Thymus (tissue), 11 donors: ENCODE measurements at regions not wholly inside any gene's neighbourhood (a gene's known extent, or its start where the extent isn't known, plus 50 kb on each side); places are given as distances from the start of the nearest gene placed in this dataset.

Source experiments
- DNase-seq, 9 donors: peaks; one replicate each; pipeline ENCODE4 v3.0.0-alpha.2; 2013; ENCODE audit warnings: low spot score in 9 of 9, low read depth in 6 of 9, missing footprints in 1 of 9
- H3K27ac ChIP-seq, 2 donors: one replicate each; pipeline ENCODE4 v1.5.1; 2013; ENCODE audit warnings: control low read depth in 1 of 2, low read depth in 1 of 2, low read length in 1 of 2, mild to moderate bottlenecking in 1 of 2, moderate library complexity in 1 of 2
- H3K27me3 ChIP-seq, 2 donors: one replicate each; pipeline ENCODE4 v1.5.1; 2013; ENCODE audit warnings: low read length in 1 of 2; ENCODE audit not compliant: control insufficient read depth in 2 of 2, insufficient read depth in 1 of 2
- H3K36me3 ChIP-seq, 2 donors: one replicate each; pipeline ENCODE4 v1.5.1; 2013; ENCODE audit warnings: low read length in 1 of 2, mild to moderate bottlenecking in 1 of 2, moderate library complexity in 1 of 2; ENCODE audit not compliant: control insufficient read depth in 2 of 2, insufficient read depth in 2 of 2
- H3K4me1 ChIP-seq, 2 donors: one replicate each; pipeline ENCODE4 v1.5.1; 2013; ENCODE audit warnings: low read length in 2 of 2; ENCODE audit not compliant: control insufficient read depth in 2 of 2, insufficient read depth in 2 of 2
- H3K4me3 ChIP-seq, 2 donors: one replicate each; pipeline ENCODE4 v1.5.1; 2013; ENCODE audit warnings: low read length in 2 of 2, control low read depth in 1 of 2, mild to moderate bottlenecking in 1 of 2
- H3K9me3 ChIP-seq, 2 donors: one replicate each; pipeline ENCODE4 v1.5.1; 2013; ENCODE audit warnings: low read length in 1 of 2, mild to moderate bottlenecking in 1 of 2; ENCODE audit not compliant: control insufficient read depth in 2 of 2, insufficient read depth in 1 of 2
- WGBS: extraction: QIAGEN DNeasy Blood & Tissue Kit; methylation state at CpG from one replicate; pipeline ENCODE4 v1.1.7; 2013; 5-methylcytosine and 5-hydroxymethylcytosine counted together
- donor health status: healthy.

DNA sequence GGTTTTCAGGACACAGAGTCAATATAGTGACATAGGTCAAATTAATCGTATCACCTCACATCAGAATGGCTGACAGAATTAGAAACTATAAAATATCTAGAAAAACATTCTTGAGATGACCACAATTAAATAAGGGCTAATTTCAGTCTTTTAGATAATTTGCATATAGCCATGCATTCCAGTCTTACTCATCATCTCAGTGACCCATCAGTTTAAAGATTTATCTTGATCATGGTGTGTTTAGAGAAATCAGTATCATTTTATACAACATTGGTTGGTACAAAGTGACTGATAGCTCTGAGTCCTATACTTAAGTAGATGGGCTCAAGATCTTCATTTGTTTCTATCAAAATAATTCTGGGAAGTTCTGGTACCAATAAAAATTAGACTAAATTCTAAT lies 262.3 kb upstream of the SNX7 start:
- H3K27me3 ChIP-seq: no peaks in the 10 kb centered on the region
- no peak overlapping the region for H3K27ac ChIP-seq
- 95% methylated on average over 1 of the region's 1 CpG for WGBS
- no peak overlapping the region for H3K4me3 ChIP-seq
- no peaks in the 10 kb centered on the region for H3K9me3 ChIP-seq
- DNase-seq: no peak
- no peaks in the 10 kb centered on the region for H3K4me1 ChIP-seq
- no peaks in the 10 kb centered on the region for H3K36me3 ChIP-seq

DNA sequence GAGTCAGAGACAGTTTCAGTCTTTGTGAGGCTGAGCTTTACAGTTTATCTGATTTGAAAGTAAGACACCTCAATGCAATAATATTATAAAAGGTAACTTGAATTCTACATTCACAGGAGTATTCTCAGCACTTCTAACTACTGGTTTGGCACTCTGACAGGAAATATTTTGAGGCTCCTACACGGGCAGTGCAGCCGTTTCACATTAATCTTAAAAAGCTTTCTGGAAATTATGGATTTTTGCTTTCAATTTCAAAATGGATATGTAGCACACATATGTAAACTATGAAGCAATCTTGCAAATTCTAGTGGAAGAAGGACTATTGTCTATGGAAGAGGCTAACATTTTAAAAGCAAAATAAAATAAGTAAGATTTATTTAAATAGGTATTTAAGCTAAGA lies 262.9 kb upstream of the SNX7 start:
- no peak for DNase-seq
- Histone ChIP-seq H3K27me3 (no peaks in the 10 kb centered on the region), H3K27ac (no peak overlapping the region), H3K9me3 (no peaks in the 10 kb centered on the region), H3K4me1 (no peaks in the 10 kb centered on the region), H3K4me3 (no peak overlapping the region), H3K36me3 (no peaks in the 10 kb centered on the region)
- WGBS: 10% methylated on average over 2 of the region's 2 CpGs

DNA sequence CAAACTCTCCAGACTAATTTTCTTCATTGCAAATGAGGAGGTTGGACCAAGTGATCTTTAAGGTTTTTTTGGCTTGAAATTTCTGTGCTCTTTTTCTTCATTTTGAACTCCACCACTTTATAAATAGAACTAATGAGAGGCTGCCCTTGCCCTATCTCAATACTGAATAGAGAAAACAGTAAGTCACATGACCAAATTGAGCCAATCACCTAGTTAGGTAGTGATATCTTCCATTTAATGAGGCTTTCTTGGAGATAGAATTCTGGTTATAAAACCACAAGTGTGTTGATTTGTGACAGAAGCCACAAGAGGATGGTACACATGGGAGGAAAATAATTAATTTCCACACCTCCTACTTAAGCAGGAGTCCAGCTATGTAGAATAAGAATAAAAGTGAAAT lies 263.4 kb upstream of the SNX7 start:
- Histone ChIP-seq H3K36me3 (no peaks in the 10 kb centered on the region), H3K9me3 (no peaks in the 10 kb centered on the region), H3K4me1 (no peaks in the 10 kb centered on the region), H3K27me3 (no peaks in the 10 kb centered on the region), H3K4me3 (no peak overlapping the region), H3K27ac (no peak overlapping the region)
- no peak for DNase-seq

DNA sequence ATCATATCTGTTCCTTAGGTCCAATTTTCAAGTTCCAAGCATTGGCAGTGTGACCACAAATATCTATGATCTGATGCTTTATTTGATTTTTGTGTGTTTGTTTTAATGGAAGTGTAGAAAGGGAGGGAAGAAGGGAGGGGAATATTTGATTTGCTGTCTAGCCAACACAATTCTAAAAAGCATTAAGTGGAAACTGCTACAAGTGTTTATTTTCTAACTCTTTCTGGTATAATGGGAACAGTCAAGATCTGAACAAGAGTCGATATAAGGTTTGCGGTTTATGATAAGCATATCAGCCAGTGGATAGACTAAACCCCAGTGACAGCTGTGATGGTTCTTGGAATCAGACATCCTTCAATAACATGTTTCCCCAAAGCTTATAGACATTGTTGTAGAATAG lies 267.8 kb upstream of the SNX7 start:
- no peaks in the 10 kb centered on the region for H3K27me3 ChIP-seq
- H3K9me3 ChIP-seq: no peaks in the 10 kb centered on the region
- no peak for DNase-seq
- H3K4me1 ChIP-seq: no peaks in the 10 kb centered on the region
- H3K36me3 ChIP-seq: no peaks in the 10 kb centered on the region
- H3K4me3 ChIP-seq: no peak overlapping the region
- H3K27ac ChIP-seq: no peak overlapping the region
- WGBS: 99% methylated on average over 2 of the region's 2 CpGs

DNA sequence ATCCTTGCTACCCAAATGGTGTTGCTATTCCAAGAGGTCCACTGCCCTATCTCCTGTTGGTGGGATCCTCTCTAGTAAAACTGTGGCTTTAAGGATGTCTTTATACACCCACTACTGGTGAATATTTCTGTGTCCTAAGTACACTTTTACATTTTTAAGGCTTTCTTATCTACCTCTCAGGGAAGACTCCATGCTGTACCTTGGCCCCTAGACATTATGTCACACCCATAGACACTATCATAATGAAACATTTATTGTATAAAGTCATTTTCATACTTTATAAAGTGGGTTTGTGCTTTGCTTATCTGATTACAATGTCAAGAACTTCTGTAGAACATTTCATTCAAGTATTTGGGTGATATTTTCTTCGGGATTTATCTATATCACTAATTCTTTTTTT lies 270.3 kb upstream of the SNX7 start:
- Histone ChIP-seq H3K36me3 (no peaks in the 10 kb centered on the region), H3K27me3 (no peaks in the 10 kb centered on the region), H3K4me3 (no peak overlapping the region), H3K4me1 (no peaks in the 10 kb centered on the region), H3K27ac (no peak overlapping the region), H3K9me3 (no peaks in the 10 kb centered on the region)
- no peak for DNase-seq
- WGBS: 98% methylated on average over 1 of the region's 1 CpG

DNA sequence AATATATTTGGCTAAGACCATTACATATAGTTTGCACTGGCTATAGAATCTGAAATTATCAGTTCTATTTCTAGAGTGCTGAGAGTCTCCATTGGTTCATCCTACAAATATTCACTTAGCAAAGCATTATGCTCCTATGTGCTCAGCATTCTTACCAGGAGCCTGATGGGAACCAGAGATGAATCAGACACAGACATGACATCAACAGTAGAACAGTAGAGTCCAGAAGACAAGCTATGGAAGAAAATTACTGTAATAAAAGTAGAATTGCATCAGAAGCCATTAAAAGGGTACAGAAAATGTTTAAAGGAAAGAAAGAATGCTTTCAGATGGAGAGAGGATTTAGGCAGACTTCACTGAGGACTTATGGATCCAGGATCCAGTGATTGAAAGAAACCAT lies 271.7 kb upstream of the SNX7 start:
- Histone ChIP-seq H3K27ac (no peak overlapping the region), H3K4me1 (no peaks in the 10 kb centered on the region), H3K36me3 (no peaks in the 10 kb centered on the region), H3K27me3 (no peaks in the 10 kb centered on the region), H3K9me3 (no peaks in the 10 kb centered on the region), H3K4me3 (no peak overlapping the region)
- DNase-seq: no peak

DNA sequence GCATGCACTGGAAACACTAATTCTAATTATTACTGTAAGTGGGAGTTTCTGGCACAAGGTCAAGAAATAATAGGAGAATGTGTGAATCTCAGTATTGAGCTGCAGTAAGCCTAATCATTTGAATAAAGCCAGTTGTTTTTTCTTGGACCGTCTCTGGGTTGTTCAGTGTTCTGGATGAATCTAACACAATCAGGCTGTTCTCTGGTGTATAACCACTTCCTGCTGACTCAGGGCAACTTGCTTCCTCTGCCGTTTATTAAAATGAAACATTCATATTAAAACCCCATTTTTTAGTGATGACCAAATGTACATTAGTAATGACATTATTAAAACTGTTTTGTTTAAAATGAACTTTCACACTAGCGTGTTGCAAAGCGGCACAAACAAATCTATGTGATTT lies 273.1 kb upstream of the SNX7 start:
- Histone ChIP-seq H3K27me3 (no peaks in the 10 kb centered on the region), H3K36me3 (no peaks in the 10 kb centered on the region), H3K4me3 (no peak overlapping the region), H3K9me3 (no peaks in the 10 kb centered on the region), H3K27ac (no peak overlapping the region), H3K4me1 (no peaks in the 10 kb centered on the region)
- WGBS: 11% methylated on average over 4 of the region's 4 CpGs
- DNase-seq: peak in 3 of 9 donors; percentile 7 to 47 (median 9)

DNA sequence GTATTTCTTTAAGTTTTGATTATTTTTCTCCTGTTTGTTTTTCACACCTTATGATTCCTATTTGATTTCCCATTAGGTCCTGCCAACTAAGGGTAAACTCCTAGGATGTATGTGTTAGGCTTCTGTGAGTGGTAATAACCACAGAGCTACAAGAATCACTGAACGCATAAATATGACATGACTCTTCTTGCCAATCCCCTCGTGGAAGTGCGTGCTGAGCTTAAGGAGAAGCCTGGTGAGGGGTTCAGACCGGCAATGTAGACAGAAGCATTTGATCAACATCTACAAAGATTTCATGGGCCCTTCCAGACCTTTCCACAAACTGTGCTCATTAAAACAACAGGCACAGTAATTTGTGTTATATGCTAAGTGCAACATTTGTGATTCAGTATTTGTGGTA lies 273.8 kb upstream of the SNX7 start:
- no peak for DNase-seq
- 72% methylated on average over 4 of the region's 4 CpGs for WGBS
- Histone ChIP-seq H3K27ac (no peak overlapping the region), H3K4me3 (no peak overlapping the region), H3K27me3 (no peaks in the 10 kb centered on the region), H3K4me1 (no peaks in the 10 kb centered on the region), H3K9me3 (no peaks in the 10 kb centered on the region), H3K36me3 (no peaks in the 10 kb centered on the region)

DNA sequence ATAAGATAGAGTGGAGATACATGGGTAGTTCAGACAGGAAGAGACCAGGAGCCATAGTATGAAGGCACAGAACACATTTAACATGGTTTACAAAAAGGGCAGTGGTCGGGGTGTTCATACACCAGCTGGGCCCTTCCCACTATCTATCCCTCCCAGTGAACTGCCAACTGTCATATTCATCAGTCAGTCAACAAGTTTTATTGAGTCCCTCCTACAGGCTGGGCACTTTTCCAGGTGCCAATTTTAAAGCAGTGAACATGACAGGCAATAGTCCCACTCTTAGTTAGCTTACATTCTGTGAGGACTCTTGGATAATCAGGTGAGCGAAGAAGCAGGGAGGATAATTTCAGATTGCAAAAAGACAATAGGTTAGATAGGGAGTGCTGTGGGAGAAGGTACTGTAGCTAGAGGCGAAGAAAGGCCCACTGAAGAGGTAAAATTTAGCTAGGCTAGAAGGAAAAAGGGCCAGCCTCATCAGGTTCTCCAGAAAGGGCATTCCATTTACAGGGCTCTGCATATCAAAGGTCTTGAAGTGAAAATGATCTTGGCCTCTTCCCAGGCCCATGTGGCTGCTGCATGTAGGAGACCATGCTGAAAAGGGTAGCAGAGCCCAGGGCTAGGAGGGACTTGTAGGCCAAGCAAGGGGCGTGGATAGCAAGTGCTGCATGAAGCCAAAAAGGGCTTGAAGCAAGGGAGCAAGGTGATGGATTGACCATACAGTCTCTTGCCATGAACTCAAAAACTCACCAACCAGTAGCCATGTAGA lies 274.7 kb upstream of the SNX7 start:
- Histone ChIP-seq H3K27me3 (no peaks in the 10 kb centered on the region), H3K36me3 (no peaks in the 10 kb centered on the region), H3K27ac (no peak overlapping the region), H3K4me3 (no peak overlapping the region), H3K4me1 (no peaks in the 10 kb centered on the region), H3K9me3 (no peaks in the 10 kb centered on the region)
- 96% methylated on average over 4 of the region's 4 CpGs for WGBS
- no peak for DNase-seq

DNA sequence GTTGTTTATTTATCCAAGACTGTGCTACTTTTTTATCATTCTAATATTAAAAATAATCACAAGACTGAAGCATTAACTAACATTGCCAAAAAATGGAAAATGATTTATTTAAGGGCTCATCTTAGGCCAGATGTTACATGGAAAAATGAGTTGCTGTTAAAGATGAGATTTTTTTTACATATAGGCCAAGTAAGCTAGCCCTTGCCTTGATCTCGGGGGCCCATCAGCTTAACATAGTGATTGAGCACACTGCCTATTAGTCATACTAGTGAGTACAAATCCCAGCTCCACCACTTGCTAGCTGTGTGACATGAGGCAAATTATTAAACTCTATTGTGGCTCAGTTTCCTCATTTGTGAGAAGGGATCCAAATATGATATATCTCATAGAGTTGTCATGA lies 275.9 kb upstream of the SNX7 start:
- Histone ChIP-seq H3K9me3 (no peaks in the 10 kb centered on the region), H3K27ac (no peak overlapping the region), H3K4me1 (no peaks in the 10 kb centered on the region), H3K27me3 (no peaks in the 10 kb centered on the region), H3K36me3 (no peaks in the 10 kb centered on the region), H3K4me3 (no peak overlapping the region)
- 94% methylated on average over 1 of the region's 1 CpG for WGBS
- no peak for DNase-seq
